IgD-negative memory B cell (primary cell): ENCODE measurements at regions not wholly inside any gene's neighbourhood (a gene's known extent, or its start where the extent isn't known, plus 50 kb on each side); places are given as distances from the start of the nearest gene placed in this dataset.
"Not testable (repeated sequence)": the region's sequence is repeated elsewhere in the genome, so short reads cannot be mapped to it uniquely, and the experiment has no call there.

Experiments
- H3K27ac Mint-ChIP-seq, 3 donors: one replicate each; pipeline ENCODE4 v1.8.0; 2020 to 2022; ENCODE audit warnings: mild to moderate bottlenecking in 3 of 3, mixed read lengths in 3 of 3, moderate library complexity in 1 of 3
- H3K27me3 Mint-ChIP-seq: one replicate; pipeline ENCODE4 v1.8.0; 2021; ENCODE audit warnings: mixed read lengths
- H3K36me3 Mint-ChIP-seq: one replicate; pipeline ENCODE4 v1.8.0; 2020; ENCODE audit warnings: mild to moderate bottlenecking, mixed read lengths
- H3K4me1 Mint-ChIP-seq, 3 donors: one replicate each; pipeline ENCODE4 v1.8.0; 2020 to 2022; ENCODE audit warnings: mixed read lengths in 3 of 3, mild to moderate bottlenecking in 1 of 3
- H3K4me3 Mint-ChIP-seq, 4 donors: one replicate each; pipeline ENCODE4 v1.8.0; 2020 to 2022; ENCODE audit warnings: mild to moderate bottlenecking in 4 of 4, mixed read lengths in 4 of 4, moderate library complexity in 3 of 4
- H3K9me3 Mint-ChIP-seq, 3 donors: one replicate each; pipeline ENCODE4 v1.8.0; 2020 to 2021; ENCODE audit warnings: mixed read lengths in 3 of 3, mild to moderate bottlenecking in 1 of 3

DNA sequence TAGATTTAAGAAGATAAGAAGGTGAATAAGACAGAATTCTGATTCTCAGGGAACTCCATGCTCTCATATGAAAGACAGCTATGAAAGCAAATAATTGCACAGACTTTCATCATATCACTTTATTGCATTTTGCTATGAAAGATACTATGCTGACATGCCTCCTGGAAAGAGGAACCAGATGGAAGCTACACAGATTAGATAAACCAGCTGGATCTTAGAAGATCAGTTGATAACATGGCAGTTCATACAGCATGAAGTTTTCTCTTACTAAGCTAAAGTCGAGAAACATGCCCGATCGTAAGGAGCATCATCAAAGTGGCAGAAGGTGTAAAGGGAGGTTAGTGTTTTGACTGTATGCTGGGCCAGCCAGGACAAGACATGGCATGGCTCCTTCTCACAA lies 112.5 kb upstream of the DPP6 start:
- H3K4me3 Mint-ChIP-seq: no peak overlapping the region
- no peak overlapping the region for H3K27ac Mint-ChIP-seq
- H3K9me3 Mint-ChIP-seq: peaks cover 7 to 9% (median 9%) of the 10 kb centered on the region in 3 donors
- H3K36me3 Mint-ChIP-seq: no peaks in the 10 kb centered on the region
- no peaks in the 10 kb centered on the region for H3K4me1 Mint-ChIP-seq
- H3K27me3 Mint-ChIP-seq: peaks cover 1% of the 10 kb centered on the region

DNA sequence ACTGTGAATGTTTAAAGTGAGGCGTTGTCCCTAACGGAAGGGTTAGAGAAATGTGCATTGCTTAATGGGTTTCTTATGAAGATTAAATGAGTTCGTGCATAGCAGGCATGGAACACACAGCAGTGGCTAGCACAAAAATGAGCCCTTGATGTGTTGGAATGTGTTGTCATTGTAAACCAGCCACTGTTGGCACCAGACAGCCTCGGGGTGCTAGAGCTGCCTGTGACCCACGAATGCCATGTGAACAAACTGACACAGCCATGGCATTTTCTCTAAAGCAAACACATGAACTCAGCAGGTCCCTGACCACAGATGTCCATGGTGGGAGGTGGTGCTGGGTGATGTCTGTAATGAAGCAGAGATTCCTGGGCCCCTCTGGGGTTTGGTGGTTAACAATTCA lies 111.1 kb upstream of the DPP6 start:
- Mint-ChIP-seq H3K4me3 (no peak overlapping the region), H3K4me1 (no peaks in the 10 kb centered on the region), H3K27me3 (no peaks in the 10 kb centered on the region), H3K27ac (no peak overlapping the region), H3K36me3 (no peaks in the 10 kb centered on the region), H3K9me3 (peaks cover 9 to 15% (median 11%) of the 10 kb centered on the region in 3 donors)

DNA sequence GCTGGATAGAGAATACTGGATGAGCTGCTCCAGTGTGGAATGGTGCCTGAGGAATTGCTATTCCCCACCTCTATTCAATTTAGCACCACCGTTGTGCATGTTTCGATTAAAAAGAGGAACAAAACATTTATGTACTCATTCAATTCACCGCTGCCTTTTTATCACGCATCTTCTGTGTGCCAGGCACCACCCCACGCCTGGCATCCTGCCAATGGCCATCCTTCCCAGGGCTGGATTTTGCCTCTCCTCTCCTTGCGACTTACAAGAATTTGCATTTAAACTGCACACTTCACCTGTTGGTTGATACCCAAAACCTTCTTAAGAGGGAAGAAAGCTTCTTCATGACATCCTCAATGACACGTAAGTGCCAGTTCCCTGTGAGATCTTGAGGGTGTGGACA lies 110.2 kb upstream of the DPP6 start:
- H3K4me3 Mint-ChIP-seq: no peak overlapping the region
- H3K9me3 Mint-ChIP-seq: peaks cover 9 to 15% (median 9%) of the 10 kb centered on the region in 3 donors
- H3K27ac Mint-ChIP-seq: no peak overlapping the region
- H3K27me3 Mint-ChIP-seq: no peaks in the 10 kb centered on the region
- H3K36me3 Mint-ChIP-seq: no peaks in the 10 kb centered on the region
- H3K4me1 Mint-ChIP-seq: no peaks in the 10 kb centered on the region

DNA sequence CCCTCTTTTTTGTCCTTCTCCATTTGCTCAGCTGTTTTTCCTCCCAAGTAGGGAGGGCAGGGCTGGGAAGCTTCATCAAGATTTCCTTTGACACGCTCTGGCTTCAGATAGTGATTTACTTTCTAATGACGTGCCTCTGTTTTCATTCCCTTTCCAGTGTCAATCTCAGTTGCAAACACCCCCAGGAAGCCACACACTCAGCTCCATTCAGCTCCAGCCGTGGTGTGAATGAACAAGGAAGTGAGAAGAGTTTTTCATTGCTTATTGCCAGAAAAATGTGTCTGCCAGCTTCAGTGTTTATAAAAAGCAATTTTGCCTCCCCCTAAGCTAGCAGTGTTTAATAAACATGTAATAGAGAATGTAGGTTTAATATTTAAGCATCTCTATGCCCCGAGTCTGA lies 108.7 kb upstream of the DPP6 start:
- Mint-ChIP-seq H3K27ac (no peak overlapping the region), H3K4me1 (no peaks in the 10 kb centered on the region), H3K4me3 (no peak overlapping the region)

DNA sequence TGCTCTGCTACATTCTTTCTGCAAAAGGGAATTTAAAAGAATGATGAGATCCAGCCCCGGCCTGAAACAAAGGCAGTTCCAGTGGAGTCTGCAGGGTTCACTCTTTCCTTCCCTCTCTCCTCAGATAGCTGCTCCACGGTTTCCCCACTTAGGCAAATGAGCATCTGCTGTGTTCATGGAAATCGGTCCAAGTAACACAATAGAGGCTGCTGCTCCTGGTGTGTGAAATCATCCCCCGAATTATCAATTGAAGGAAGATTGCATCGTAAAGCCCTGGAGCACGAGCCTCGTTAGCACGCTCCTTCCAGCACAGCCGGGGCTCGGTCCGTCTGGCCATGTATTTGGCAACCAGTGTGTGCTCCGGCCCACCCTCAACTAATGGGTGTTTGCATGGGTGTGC lies 108.3 kb upstream of the DPP6 start:
- Mint-ChIP-seq H3K4me3 (no peak overlapping the region), H3K36me3 (peaks cover 1% of the 10 kb centered on the region), H3K9me3 (peaks cover 6 to 19% (median 9%) of the 10 kb centered on the region in 3 donors), H3K4me1 (no peaks in the 10 kb centered on the region), H3K27ac (peak overlapping the region in 1 of 3 donors; percentile 24), H3K27me3 (no peaks in the 10 kb centered on the region)

More for the DNA sequence above, 108.7 kb upstream of the DPP6 start:
- Mint-ChIP-seq H3K27me3 (no peaks in the 10 kb centered on the region), H3K9me3 (peaks cover 9 to 19% (median 9%) of the 10 kb centered on the region in 3 donors), H3K36me3 (no peaks in the 10 kb centered on the region)

DNA sequence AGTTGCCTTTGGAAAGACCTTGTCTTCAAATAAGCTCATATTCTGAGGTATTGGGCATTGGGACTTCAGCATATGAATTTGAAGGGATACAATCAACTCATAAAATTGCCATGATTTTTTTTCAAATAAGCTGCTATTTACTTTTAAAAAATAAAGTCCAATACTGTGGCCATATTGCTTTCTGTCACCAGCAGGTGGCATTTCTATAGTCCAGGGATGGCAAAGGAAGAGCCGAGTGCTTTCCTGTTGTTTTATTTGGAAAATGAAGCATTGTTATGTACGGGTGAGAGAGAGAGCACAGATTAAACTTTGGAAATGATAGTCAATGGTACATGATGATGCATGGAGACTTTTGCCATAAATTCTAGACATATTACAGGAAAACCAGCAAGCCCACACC lies 104.1 kb upstream of the DPP6 start:
- H3K9me3 Mint-ChIP-seq: peaks cover 3 to 24% (median 7%) of the 10 kb centered on the region in 3 donors
- H3K27ac Mint-ChIP-seq: no peak overlapping the region
- H3K36me3 Mint-ChIP-seq: peaks cover 1% of the 10 kb centered on the region
- H3K27me3 Mint-ChIP-seq: no peaks in the 10 kb centered on the region
- no peak overlapping the region for H3K4me3 Mint-ChIP-seq
- no peaks in the 10 kb centered on the region for H3K4me1 Mint-ChIP-seq

DNA sequence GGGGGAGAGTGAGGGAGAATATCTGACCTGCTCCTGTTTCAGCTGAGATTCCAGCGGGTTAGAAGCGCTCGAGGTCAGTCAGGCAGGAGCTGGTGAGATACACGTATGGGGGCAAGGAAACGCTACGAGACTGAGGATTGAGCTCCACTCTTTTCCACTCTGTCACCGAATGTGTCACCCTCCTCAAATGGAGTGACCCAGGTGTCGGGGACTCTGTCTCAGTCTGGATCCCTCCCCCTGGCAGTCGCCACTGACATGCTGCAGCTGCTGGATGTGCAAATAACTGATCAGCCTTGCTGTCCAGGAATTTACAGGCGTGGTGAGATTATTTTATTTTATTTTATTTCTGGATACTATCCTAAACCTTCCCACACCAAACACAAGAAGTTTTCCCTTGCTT lies 100.9 kb upstream of the DPP6 start:
- Mint-ChIP-seq H3K4me1 (no peaks in the 10 kb centered on the region), H3K4me3 (no peak overlapping the region), H3K36me3 (peaks cover 1% of the 10 kb centered on the region), H3K9me3 (peaks cover 0 to 24% (median 5%) of the 10 kb centered on the region in 3 donors), H3K27ac (no peak overlapping the region), H3K27me3 (no peaks in the 10 kb centered on the region)

DNA sequence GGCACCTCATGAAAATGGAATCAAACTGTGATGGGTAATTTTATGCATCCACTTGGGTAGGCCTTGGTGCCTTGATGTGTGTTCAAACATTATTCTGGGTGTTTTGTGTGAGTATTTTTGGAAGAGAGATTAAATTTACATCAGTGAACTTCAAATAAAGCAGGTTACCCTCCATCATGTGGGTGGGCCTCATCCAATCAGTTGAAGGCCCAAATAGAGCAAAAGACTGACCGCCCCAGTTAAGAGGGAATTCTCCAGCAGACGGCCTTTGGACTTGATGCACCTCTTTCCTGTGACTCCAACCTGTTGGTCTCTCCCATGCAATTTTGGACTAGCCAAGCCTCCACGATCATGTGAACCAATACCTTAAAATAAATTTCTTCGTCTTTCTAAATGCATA lies 97.7 kb upstream of the DPP6 start:
- Mint-ChIP-seq H3K27me3 (no peaks in the 10 kb centered on the region), H3K4me3 (no peak overlapping the region), H3K36me3 (no peaks in the 10 kb centered on the region), H3K4me1 (no peaks in the 10 kb centered on the region), H3K9me3 (peaks cover 0 to 24% (median 5%) of the 10 kb centered on the region in 3 donors), H3K27ac (no peak overlapping the region)

DNA sequence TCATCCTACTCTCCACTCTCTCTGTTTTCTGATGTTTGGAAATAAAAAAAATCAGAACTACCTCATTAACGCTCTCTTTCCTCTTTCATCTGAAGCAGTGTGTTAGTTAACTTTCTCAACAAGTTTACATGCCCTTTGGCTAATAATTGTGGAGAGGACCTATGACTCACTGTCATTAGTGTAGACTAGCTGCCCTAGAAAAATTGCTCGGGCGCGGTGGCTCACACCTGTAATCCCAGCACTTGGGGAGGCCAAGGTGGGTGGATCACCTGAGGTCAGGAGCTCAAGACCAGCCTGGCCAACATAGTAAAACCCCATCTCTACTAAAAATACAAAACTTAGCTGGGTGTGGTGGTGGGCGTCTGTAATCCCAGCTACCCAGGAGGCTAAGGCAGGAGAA lies 94.5 kb upstream of the DPP6 start:
- not testable (repeated sequence) for H3K4me1 Mint-ChIP-seq, H3K36me3 Mint-ChIP-seq, H3K27me3 Mint-ChIP-seq, H3K27ac Mint-ChIP-seq, H3K4me3 Mint-ChIP-seq
- peaks cover 0 to 17% (median 3%) of the 10 kb centered on the region in 3 donors for H3K9me3 Mint-ChIP-seq

DNA sequence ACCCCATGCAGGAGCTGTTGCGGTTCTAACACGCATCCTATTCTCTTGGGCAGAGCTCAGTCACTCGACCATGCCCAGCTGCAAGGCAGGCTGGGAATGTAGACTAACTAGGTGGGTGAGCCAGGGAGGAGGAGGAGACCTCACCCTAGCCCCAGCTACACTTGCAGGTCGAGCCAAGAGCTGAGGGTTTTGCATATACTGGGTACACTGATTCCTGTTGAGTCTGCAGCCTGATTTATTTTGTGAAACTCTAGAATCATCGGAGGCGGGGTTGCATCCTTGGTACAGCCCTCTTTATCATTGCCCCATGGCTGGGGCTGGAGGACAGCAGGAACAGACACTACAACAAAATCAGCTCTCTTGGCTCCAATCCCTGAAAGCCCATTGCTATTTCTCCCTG lies 93.8 kb upstream of the DPP6 start:
- H3K4me3 Mint-ChIP-seq, H3K27me3 Mint-ChIP-seq, H3K36me3 Mint-ChIP-seq, H3K27ac Mint-ChIP-seq, H3K4me1 Mint-ChIP-seq: not testable (repeated sequence)
- peaks cover 0 to 17% (median 3%) of the 10 kb centered on the region in 3 donors for H3K9me3 Mint-ChIP-seq

DNA sequence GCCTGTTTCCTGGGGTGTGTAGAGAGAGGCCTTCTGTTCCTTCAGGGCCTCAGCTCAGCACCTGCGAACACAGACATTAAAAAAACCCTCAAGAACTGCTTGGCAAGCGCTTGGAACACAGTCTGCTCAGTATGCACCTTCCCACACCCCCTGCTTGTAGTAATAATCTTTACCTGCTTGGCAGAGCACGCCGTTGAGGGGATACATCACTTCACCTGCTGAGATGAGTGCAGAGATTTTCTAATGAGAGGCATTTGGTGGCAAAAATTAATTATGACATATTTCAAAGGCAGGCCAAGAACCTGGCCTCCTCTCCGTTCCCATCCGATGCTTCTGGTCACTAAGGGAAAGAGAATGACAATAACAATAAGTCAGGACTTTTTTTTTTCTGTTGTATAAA lies 93.4 kb upstream of the DPP6 start:
- H3K4me3 Mint-ChIP-seq: not testable (repeated sequence)

DNA sequence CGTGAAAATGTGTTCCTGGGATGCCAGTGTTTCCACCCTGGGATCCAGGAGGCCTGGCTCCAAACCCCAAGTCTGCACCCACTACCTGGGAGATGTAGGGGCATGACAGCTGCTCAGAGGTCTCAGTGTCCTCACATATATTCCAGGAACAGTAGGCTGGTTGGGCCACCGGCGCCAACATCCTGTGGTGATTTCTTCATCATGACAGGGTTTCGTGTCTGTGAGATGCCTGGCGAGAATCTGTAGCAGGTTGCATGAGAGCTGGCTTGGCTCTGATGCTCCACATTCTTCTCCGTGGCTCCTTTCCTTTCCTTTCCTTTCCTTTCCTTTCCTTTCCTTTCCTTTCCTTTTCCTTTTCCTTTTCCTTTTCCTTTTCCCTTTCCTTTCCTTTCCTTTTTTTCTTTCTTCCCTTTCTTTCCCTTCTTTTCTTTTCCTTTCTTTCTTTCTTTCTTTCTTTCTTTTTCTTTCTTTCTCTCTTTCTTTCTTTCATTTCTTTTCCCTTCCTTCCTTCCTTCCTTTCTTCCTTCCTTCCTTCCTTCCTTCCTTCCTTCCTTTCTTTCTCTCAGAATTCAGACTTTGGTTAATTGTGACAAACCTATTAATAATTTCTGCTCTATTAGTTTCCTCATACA lies 87.6 kb upstream of the DPP6 start:
- not testable (repeated sequence) for H3K9me3 Mint-ChIP-seq, H3K27ac Mint-ChIP-seq, H3K36me3 Mint-ChIP-seq, H3K27me3 Mint-ChIP-seq, H3K4me3 Mint-ChIP-seq, H3K4me1 Mint-ChIP-seq

More for the DNA sequence above, 93.4 kb upstream of the DPP6 start:
- not testable (repeated sequence) for H3K4me1 Mint-ChIP-seq, H3K27me3 Mint-ChIP-seq, H3K36me3 Mint-ChIP-seq, H3K27ac Mint-ChIP-seq
- H3K9me3 Mint-ChIP-seq: peaks cover 0 to 17% (median 3%) of the 10 kb centered on the region in 3 donors

DNA sequence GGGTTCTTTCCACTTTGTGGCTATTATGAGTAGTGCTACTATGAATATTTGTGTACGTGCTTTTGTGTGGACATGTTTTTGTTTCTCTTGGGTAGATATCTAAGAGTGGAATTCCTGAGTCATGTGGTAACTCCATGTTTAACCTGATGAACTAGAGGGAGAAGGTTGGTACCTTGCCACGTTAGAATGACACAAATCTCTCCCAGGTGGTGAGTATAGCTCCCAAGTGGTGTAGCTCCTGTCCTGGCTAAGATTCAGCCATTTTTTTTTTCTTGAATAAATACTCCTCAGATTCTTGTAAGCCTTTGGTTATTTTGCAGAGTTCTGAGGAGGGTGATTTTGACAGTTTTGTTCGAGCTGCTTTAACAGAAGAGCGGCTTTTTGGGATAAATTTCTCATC lies 83.2 kb upstream of the DPP6 start:
- H3K27ac Mint-ChIP-seq, H3K27me3 Mint-ChIP-seq, H3K36me3 Mint-ChIP-seq, H3K4me1 Mint-ChIP-seq, H3K4me3 Mint-ChIP-seq, H3K9me3 Mint-ChIP-seq: not testable (repeated sequence)

DNA sequence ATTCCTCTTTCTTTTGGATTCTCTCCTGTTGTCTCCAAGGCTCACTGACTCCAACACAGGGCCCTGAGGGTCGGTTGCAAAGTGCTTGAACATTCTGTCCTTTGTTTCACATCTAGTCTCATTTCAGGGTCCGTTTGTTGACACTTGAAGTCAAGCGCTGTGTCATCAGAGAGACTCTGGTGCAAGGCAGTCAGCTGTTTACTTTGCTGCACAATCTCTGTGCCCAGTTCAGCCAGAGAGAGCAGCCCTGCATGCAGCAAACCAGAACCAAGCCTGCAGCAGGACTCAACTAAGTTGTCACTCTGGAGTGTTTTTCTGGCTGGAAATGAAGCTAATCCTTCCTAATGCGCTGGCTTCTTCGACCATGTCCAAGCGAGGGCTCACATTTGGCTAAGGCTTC lies 77.6 kb upstream of the DPP6 start:
- H3K27ac Mint-ChIP-seq, H3K4me3 Mint-ChIP-seq, H3K27me3 Mint-ChIP-seq, H3K4me1 Mint-ChIP-seq, H3K9me3 Mint-ChIP-seq, H3K36me3 Mint-ChIP-seq: not testable (repeated sequence)

DNA sequence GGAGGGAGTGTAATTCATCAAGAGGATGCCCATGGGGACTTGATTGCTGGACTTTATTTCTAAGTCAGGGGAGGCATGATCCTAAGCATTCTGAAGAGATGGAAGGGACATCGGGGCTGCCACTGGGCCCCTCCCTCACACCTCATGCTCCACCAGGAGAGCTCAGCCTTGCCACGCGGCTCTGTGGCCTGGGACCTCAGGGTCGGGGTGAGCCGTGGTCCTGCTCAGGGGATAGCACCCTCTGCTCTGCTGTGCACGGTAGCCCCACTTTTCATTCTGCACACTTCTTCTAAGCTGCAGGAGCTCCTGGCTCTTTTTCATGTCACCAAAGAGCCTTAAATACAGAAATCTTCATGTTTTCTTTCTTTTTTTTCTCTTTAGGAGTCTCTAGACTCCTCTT lies 75.5 kb upstream of the DPP6 start:
- not testable (repeated sequence) for H3K4me1 Mint-ChIP-seq, H3K27me3 Mint-ChIP-seq, H3K27ac Mint-ChIP-seq, H3K4me3 Mint-ChIP-seq, H3K9me3 Mint-ChIP-seq, H3K36me3 Mint-ChIP-seq

DNA sequence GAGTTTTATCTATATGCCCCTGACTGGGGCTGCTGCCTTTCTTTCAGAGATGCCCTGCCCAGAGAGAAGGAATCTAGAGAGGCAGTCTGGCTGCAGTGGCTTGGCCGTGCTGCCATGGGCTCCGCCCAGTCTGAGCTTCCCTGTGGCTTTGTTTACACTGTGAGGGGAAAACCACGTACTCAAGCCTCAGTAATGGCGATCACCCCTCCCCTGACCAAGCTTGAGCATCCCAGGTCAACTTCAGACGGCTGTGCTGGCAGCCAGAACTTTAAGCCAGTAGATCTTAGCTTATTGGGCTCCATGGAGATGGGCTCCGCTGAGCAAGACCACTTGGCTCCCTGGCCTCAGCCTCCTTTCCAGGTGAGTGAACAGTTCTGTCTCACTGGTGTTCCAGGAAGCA lies 69.0 kb upstream of the DPP6 start:
- H3K27me3 Mint-ChIP-seq, H3K4me1 Mint-ChIP-seq, H3K9me3 Mint-ChIP-seq, H3K36me3 Mint-ChIP-seq, H3K27ac Mint-ChIP-seq, H3K4me3 Mint-ChIP-seq: not testable (repeated sequence)
